ENCODE measurements at regions not wholly inside any gene's neighbourhood (a gene's known extent, or its start where the extent isn't known, plus 50 kb on each side); places are given as distances from the start of the nearest gene placed in this dataset.

DNA sequence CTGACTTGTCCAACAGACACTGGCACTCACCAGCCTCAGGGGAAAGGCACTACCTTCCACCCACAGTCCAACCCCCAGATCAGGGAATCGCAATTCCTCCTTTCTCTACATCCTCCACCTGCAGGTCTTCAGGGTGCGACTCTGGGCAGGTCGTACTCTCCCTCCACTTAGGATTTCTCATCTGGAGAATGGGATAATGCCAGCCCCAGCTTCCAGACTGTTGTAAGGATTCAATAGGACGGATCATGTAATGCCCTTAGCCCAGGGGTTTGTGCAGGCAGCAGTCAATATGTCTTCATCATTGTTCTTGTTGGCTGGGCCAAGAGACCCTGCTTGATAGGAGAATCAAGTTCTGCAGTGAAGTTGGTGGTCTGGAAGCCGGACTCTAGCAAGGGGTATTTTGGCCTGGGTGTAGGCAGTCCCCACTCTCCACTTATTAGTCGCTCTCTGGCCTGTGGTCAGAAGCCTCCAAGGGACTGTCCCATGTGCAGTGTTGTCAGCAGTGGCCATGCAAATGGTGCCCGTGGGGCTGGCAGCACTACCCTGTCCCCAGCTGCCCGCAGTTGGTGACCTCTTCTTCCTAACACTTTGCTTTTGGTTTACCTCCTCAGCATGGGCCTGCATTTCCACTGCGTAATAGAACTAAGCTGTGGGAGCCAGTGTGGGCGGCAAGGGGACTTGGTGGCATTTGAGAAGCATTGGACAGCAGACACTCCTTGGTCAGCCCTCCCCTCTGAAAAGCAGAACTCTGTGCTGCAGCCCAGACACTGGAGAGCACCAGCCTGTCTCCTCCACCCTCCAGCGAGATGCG lies 172.4 kb upstream of the HS6ST1 start:
- no peaks in the 10 kb centered on the region for H3K36me3 ChIP-seq (ENCODE audit: control insufficient read depth, insufficient read depth, low read length)
- H3K4me1 ChIP-seq (ENCODE audit: control insufficient read depth, extremely low read depth, insufficient read depth, low read length): no peaks in the 10 kb centered on the region
- H3K4me2 ChIP-seq (ENCODE audit: extremely low read depth, insufficient read depth, low read length): no peak overlapping the region
- H3K79me2 ChIP-seq (ENCODE audit: control insufficient read depth, insufficient read depth, low read length): no peaks in the 10 kb centered on the region
- H3K9ac ChIP-seq (ENCODE audit: insufficient read depth, low read length): no peak overlapping the region
- no peaks in the 10 kb centered on the region for H3K27me3 ChIP-seq (ENCODE audit: control insufficient read depth, insufficient read depth, low read length)
- no peaks in the 10 kb centered on the region for H4K20me1 ChIP-seq (ENCODE audit: control insufficient read depth, extremely low read depth, insufficient read depth, low read length)
- H2AFZ ChIP-seq (ENCODE audit: low read length): no peak overlapping the region
- no peak for DNase-seq (ENCODE audit: low read depth in 2 of 2)
- H3K27ac ChIP-seq (ENCODE audit: insufficient read depth, low read length): no peak overlapping the region
- TF ChIP-seq, protein P1, sequence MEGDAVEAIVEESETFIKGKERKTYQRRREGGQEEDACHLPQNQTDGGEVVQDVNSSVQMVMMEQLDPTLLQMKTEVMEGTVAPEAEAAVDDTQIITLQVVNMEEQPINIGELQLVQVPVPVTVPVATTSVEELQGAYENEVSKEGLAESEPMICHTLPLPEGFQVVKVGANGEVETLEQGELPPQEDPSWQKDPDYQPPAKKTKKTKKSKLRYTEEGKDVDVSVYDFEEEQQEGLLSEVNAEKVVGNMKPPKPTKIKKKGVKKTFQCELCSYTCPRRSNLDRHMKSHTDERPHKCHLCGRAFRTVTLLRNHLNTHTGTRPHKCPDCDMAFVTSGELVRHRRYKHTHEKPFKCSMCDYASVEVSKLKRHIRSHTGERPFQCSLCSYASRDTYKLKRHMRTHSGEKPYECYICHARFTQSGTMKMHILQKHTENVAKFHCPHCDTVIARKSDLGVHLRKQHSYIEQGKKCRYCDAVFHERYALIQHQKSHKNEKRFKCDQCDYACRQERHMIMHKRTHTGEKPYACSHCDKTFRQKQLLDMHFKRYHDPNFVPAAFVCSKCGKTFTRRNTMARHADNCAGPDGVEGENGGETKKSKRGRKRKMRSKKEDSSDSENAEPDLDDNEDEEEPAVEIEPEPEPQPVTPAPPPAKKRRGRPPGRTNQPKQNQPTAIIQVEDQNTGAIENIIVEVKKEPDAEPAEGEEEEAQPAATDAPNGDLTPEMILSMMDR (conservative IDR thresholded peaks at IDR 0.05 in 1 of 2, IDR thresholded peaks at IDR 0.05 in 1 of 2; ENCODE audit: low read depth in 1 of 2, low read length in 2 of 2): no peak
- no peak for TF ChIP-seq EZH2 (IDR thresholded peaks at IDR 0.05; ENCODE audit: low read length, missing control alignments)
- no peaks in the 10 kb centered on the region for H3K9me3 ChIP-seq (ENCODE audit: control insufficient read depth, insufficient read depth, low read depth, low read length)
- no peak overlapping the region for H3K4me3 ChIP-seq (replicated peaks in 1 of 4; ENCODE audit: control extremely low read depth in 1 of 4, insufficient read depth in 1 of 4, low read depth in 3 of 4, low read length in 4 of 4)

DNA sequence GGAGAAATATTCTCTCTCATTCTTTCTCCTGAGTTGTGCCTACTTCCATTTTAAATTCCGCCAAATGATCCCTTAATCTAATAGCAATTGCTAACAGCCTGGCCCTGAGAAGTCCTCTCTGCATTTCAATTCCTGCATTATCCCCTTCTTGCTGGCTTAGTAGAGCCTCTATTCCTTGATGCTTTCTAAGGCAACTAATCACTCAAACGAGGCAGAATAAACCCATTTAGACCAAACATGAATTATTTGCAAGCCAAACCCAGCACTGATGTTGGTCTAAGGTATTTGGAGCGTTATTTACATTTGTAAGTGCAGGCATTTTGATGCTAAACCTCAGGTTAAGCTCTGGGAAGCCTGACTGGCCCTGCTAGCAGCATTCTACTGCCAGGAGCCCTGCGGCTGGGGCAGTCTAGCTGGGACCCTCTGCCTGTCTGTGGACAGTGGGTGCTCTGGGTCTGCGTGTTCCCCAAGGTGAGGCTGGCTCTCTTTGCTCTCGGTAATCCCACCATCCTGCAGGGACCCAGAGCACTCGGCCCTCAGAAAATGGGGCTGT lies 173.1 kb upstream of the HS6ST1 start:
- Histone ChIP-seq H3K27me3 (ENCODE audit: control insufficient read depth, insufficient read depth, low read length) (no peaks in the 10 kb centered on the region), H3K4me1 (ENCODE audit: control insufficient read depth, extremely low read depth, insufficient read depth, low read length) (no peaks in the 10 kb centered on the region), H3K79me2 (ENCODE audit: control insufficient read depth, insufficient read depth, low read length) (no peaks in the 10 kb centered on the region), H4K20me1 (ENCODE audit: control insufficient read depth, extremely low read depth, insufficient read depth, low read length) (no peaks in the 10 kb centered on the region), H3K36me3 (ENCODE audit: control insufficient read depth, insufficient read depth, low read length) (no peaks in the 10 kb centered on the region), H3K4me3 (replicated peaks in 1 of 4; ENCODE audit: control extremely low read depth in 1 of 4, insufficient read depth in 1 of 4, low read depth in 3 of 4, low read length in 4 of 4) (no peak overlapping the region), H3K27ac (ENCODE audit: insufficient read depth, low read length) (no peak overlapping the region), H3K9ac (ENCODE audit: insufficient read depth, low read length) (no peak overlapping the region), H3K4me2 (ENCODE audit: extremely low read depth, insufficient read depth, low read length) (no peak overlapping the region), H2AFZ (ENCODE audit: low read length) (no peak overlapping the region), H3K9me3 (ENCODE audit: control insufficient read depth, insufficient read depth, low read depth, low read length) (no peaks in the 10 kb centered on the region)
- TF ChIP-seq, protein P1 (conservative IDR thresholded peaks at IDR 0.05 in 1 of 2, IDR thresholded peaks at IDR 0.05 in 1 of 2; ENCODE audit: low read depth in 1 of 2, low read length in 2 of 2): no peak
- no peak for TF ChIP-seq EZH2 (IDR thresholded peaks at IDR 0.05; ENCODE audit: low read length, missing control alignments)
- DNase-seq (ENCODE audit: low read depth in 2 of 2): no peak

DNA sequence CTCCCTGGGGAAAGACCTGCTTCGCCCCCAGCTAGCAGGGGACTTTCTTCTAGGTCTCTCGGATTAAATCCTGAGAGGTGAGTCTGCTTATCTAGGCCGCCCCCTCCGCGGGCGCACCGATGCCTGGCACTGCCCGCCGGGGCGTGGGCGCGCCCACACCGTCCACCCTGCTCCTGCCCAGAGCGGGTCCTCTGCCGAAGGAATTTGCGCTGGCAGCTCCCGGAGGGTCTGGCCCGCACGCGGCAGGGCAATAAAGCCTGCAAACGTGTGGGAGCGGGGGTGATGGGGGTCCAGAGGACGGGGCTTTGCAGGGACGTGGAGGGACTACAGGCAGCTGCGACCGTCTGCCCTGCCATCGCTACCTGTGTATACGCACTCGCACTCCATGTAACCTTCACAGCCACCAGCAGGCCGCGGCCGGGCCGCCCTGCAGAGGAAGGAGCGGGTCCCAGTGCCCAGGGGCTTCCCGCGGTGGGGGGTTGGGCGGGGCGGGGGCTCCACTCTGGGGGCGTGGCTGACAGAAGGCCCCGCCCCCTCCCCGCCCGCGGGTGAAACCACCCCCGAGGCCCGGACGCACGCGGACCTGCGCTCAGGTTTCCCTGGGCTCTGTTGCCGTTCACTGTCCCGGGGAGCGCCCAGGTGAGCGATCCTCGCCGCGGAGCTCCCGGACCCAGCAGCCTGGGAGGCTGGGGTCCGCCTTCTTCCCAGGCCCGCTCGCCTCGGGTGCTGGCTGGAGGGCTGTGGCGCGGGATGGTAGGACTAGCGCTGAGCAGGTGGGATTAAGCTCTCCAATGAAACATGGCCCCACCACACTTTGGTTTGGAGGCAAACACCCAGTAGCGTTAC lies 174.5 kb upstream of the HS6ST1 start:
- no peak overlapping the region for H2AFZ ChIP-seq (ENCODE audit: low read length)
- no peaks in the 10 kb centered on the region for H3K79me2 ChIP-seq (ENCODE audit: control insufficient read depth, insufficient read depth, low read length)
- TF ChIP-seq, protein P1 (conservative IDR thresholded peaks at IDR 0.05 in 1 of 2, IDR thresholded peaks at IDR 0.05 in 1 of 2; ENCODE audit: low read depth in 1 of 2, low read length in 2 of 2): no peak
- no peak for TF ChIP-seq EZH2 (IDR thresholded peaks at IDR 0.05; ENCODE audit: low read length, missing control alignments)
- H4K20me1 ChIP-seq (ENCODE audit: control insufficient read depth, extremely low read depth, insufficient read depth, low read length): no peaks in the 10 kb centered on the region
- H3K9me3 ChIP-seq (ENCODE audit: control insufficient read depth, insufficient read depth, low read depth, low read length): no peaks in the 10 kb centered on the region
- no peak overlapping the region for H3K9ac ChIP-seq (ENCODE audit: insufficient read depth, low read length)
- H3K4me3 ChIP-seq (replicated peaks in 1 of 4; ENCODE audit: control extremely low read depth in 1 of 4, insufficient read depth in 1 of 4, low read depth in 3 of 4, low read length in 4 of 4): no peak overlapping the region
- H3K27ac ChIP-seq (ENCODE audit: insufficient read depth, low read length): no peak overlapping the region
- H3K36me3 ChIP-seq (ENCODE audit: control insufficient read depth, insufficient read depth, low read length): no peaks in the 10 kb centered on the region
- H3K4me2 ChIP-seq (ENCODE audit: extremely low read depth, insufficient read depth, low read length): no peak overlapping the region
- DNase-seq (ENCODE audit: low read depth in 2 of 2): no peak
- H3K27me3 ChIP-seq (ENCODE audit: control insufficient read depth, insufficient read depth, low read length): no peaks in the 10 kb centered on the region
- no peaks in the 10 kb centered on the region for H3K4me1 ChIP-seq (ENCODE audit: control insufficient read depth, extremely low read depth, insufficient read depth, low read length)
